GM21825 (cell line): ENCODE measurements at regions not wholly inside any gene's neighbourhood (a gene's known extent, or its start where the extent isn't known, plus 50 kb on each side); places are given as distances from the start of the nearest gene placed in this dataset.

Experiments
- ATAC-seq: cut with Tn5 transposase; IDR thresholded peaks from one replicate; pipeline ENCODE4 v1.9.1; 2021; ENCODE audit warnings: mild to moderate bottlenecking, moderate library complexity; ENCODE audit not compliant: unreplicated experiment

- no peak for ATAC-seq
Observed at GRCh38 chr7:145293754-145294153, 457.9 kb upstream of the TPK1 start.

DNA sequence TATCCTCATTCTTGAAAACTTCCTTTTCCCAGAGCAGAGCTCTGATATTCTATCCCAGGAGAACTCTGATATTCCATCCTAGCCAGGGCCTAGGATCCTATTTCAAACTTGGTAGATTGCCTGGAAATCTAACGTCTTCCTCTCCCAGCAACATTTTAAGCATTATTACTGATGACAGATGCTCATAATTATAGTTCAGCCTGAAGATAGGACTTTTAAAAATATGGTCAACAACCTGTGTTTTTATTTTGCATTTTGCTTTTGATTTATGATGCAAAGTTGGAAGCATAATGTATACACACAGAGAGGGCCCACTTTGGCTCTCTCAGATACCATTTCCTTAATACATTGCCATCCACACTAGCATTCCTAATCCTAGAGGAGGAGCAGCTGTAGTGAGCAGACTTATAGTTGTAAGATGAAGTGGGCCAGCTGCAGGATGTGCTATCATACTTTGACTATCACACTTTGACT lies 457.4 kb upstream of the TPK1 start:
- ATAC-seq = no peak

DNA sequence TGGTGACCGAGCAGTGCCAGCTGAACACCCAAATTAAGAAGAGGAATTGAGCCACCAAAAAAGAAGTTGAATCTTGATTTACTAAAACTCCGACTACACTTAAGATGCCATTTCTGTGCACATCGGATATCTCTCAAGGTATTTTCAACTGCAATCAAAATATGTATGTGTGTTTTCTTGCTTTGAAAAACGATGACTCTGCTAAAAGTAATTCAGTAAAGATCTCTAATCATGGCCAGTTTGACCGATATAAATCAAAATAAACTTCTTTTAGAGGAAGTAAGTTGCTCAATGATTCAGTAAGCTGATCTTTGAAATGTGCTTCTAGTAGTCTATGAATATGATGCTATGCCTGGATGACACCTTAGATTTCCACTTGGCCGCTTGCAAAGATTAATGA lies 453.5 kb upstream of the TPK1 start:
- ATAC-seq = no peak

- ATAC-seq = no peak
Observed at GRCh38 chr7:145276118-145276517, 440.3 kb upstream of the TPK1 start.

DNA sequence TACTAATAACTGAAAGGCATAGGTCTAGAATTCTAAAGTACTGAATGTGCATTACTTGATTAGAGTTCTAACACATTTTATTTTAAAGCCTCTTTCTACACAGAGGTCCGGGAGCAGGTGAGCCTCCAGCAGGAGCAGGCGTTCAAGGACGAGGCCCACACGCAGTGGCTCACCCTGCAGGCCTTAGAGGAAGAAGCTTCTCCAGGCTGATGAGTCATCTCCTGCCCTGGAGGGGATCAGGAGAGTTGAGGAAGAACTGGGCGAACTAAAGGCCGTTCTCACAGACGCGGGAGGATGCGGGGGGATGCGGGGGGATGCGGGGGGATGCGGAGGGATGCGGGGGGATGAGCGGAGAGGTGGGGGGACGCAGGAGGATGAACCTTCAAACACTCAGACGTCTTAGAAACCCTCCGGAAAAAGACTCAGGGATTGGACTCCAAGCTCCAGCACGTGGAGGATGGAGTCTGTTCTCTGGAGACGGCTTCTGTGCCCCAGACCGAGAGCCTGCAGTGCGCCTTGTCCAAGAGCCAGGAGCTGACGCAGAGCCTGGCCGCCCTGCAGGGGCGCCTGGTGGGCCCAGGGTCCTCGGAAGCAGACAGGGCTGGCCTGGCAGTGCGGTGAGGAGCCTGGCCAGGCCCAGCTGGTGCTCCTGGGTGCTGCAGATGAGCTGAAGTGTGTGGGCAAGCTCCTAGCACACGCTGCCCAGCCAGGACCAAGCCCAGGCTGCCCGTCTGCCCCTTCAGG lies 433.7 kb upstream of the TPK1 start:
- no peak for ATAC-seq

GRCh38 chr7:145265180-145265579 lies 429.3 kb upstream of the TPK1 start:
- no peak for ATAC-seq

GRCh38 chr7:145263886-145264285 lies 428.0 kb upstream of the TPK1 start:
- no peak for ATAC-seq

DNA sequence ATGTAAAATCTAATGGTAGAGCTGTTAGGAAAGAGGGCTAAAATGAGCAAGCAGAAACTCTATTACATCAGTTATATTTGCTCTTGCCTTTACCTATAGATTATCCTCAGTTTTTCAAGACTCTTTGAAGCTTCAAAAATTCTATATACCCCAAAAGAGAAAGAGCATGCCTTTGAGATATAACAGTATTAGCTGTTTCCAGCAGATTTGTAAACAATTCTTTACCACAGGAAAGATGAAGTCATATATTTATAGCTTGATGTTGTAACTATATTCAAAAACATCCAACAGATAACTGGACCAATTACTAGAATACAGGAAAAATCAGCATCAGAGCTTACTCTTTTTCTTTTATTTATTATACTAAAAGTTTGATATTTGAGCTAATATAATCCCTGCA lies 416.2 kb upstream of the TPK1 start:
- no peak for ATAC-seq

GRCh38 chr7:145224775-145225174 lies 388.9 kb upstream of the TPK1 start:
- ATAC-seq = no peak

- ATAC-seq = no peak
Observed at GRCh38 chr7:145219461-145219860, 383.6 kb upstream of the TPK1 start.

- no peak for ATAC-seq
Observed at GRCh38 chr7:145216866-145217265, 381.0 kb upstream of the TPK1 start.

DNA sequence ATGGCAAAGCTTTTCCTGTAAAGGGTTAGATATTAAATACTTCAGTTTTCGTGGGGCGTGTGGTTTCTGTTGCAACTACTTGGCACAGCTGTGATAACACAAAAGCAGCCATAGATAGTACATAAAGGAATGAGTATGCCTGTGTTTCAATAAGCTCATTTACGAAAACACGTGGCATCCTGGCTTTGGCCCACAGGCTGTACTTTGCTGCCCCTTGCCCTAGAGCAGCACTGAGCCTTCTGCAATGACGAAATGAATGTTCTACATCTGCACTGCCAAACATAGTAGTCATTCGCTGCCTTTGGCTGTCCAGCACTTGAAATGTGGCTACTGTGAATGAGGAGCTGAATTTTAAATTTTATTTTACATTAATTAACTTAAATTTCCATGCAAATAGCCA lies 376.2 kb upstream of the TPK1 start:
- no peak for ATAC-seq

DNA sequence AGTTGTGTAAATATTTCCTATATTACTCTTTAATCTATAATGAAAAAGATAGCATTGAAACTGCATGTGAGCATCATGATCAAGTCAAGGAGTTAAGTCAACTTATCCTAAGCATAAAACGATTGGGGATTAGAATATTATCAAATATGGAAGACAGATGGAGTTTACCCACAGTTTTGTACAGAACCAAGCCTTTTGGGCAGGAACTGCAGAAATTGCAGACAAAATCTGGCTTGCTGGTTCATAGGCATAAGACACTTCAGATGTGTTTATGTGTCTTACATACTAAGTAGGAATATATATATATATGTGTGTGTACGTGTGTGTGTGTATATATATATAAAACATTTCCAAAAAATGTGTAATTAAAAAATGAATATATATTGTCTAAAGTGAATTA lies 375.4 kb upstream of the TPK1 start:
- no peak for ATAC-seq

DNA sequence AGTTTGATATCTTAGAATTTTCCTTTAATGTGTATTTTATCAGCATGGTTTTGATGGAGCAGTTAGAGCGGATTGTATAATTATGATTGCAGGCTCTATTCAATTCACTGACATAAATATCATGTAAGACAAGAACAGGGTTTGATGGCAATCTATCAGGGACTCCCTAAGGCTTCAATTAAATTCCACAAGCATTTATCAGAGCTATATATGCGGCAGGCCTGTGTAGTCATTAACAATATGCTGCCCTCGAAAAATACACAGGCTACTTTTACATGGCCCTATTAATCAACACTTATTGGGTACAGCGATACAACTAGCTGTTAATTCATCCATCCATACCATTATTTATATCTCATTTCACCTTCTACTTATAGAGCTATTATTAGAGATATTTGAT lies 358.1 kb upstream of the TPK1 start:
- no peak for ATAC-seq

- ATAC-seq = no peak
Observed at GRCh38 chr7:145184956-145185355, 349.1 kb upstream of the TPK1 start.

DNA sequence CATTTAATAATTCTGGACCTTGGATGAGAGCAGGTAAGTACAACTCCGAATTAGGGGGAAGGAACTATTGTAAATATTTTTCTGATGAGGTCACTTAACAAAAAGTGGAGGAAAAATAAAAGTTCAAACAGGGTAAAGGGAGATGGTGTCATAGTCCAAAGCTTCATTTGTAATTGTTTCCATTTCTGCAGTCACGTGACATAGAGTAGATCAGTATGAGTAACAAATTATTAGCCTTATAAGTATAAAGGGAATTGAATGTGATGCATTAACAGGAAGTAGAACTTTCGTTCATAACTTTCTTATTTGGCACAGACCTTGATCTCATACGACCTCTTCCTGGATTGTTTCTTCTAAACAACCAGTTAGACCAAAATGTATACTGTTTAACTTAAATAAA lies 347.2 kb upstream of the TPK1 start:
- ATAC-seq = no peak

DNA sequence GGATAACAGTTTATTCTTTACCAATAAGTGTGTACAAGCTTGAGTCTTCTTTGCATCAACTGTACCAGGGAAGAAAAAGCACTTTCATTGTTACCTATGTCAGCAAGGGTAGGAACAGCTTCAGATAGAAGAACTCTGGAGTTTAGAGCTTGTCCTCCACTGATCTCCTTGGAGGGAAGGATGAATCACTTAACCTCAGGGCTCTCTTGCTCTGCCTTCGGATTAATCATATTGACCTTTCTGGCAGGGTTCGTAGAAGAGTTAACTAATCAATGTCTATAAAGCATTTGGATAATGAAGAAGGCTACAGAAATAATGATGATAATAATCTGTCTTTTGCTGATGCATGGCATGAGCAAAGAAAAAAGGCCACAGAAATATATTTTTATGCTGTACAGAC lies 339.5 kb upstream of the TPK1 start:
- ATAC-seq = no peak

DNA sequence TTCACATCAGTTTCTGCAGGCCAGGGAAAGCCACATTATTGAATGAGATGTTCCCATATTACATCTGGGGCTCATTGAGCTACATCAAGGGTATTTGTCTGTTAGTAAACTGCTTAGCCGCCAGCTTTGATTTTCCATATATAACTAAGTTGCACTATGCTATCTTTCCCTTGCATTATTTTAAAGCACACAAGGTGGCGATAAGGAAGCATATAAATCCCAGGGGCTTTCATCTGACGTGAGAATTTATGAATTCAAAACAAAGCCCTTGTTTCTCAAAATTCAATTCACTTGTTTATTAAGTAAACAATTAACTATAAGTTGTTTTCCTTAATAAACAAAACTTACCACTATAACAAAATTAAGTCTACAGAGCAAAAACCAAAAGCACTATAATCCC lies 334.1 kb upstream of the TPK1 start:
- no peak for ATAC-seq

DNA sequence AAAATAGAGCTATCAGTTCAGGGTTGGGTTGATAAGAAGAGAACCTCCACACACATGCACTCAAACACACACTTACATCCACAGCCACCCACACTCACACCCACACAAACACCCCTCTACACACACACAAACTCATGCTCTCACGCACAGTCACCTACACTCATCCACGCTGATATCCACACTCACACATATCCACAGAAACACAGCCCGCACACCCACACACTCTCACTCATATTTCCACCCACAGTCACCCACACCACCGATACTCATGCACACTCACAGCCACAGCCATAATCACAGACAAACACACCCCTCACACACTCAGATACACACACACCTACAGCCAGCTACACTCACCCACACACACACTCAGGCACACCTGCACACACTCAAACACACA lies 333.0 kb upstream of the TPK1 start:
- ATAC-seq = no peak

GRCh38 chr7:145168427-145168826 lies 332.6 kb upstream of the TPK1 start:
- no peak for ATAC-seq

DNA sequence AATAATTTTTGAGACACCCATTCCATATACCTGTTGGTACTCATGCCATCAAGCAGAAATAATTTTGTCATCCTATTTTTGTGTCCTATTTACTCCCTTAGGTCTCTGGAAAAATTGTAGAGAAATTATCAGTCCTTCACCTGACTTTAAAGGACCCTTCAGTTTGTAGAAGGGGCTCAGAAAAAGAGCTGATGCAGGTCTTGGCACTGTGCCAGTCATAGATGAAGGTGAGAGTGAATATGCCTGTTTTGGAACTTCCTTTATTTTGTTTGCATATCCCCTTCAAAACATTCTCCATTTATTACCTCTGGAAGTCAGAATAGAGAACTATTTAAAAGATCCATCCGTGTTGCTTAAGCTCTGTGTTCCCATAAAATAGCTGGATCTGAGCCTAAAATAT lies 321.0 kb upstream of the TPK1 start:
- ATAC-seq = no peak

DNA sequence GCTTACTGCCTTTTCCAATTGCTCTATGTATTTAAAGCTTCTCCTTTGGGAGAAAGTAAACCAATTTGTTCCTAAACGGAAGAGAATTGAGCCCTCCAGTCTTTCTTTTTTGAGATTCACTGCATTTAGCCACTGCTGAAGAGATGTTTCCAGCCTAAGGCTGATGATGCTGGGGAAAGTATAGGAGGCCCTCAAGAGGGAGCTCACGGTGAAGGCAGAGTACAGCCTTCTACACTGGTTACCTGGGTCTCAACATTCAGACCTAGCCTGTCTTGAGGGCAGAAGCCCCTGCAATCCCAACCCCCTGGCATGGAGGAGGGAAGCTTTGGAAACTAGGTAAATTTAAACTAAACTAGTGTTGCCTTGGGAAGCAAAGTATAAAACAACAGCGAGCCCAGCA lies 316.7 kb upstream of the TPK1 start:
- no peak for ATAC-seq

DNA sequence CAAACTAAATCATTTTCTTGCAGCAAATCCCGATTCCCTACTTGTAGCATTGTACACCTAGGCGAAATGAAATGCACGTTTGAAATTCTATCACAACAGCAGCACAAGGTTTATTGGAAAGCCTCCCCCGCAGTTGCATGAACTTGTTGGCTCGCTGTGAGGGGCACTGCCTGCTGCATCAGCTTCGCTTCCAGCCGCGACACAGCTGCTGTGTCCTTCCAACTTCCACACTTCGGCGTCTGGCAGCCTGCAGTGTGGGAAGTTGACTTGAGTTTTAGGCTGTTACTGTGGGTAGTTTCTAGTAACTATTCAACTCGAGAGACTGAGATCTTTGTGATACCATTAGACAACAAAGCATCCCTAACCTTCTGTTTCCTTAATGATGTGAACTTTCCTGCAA lies 315.8 kb upstream of the TPK1 start:
- no peak for ATAC-seq
